Retinal pigment epithelial cell (primary cell): ENCODE measurements at regions not wholly inside any gene's neighbourhood (a gene's known extent, or its start where the extent isn't known, plus 50 kb on each side); places are given as distances from the start of the nearest gene placed in this dataset.

Experiments used
- DNase-seq: peaks from one replicate; pipeline ENCODE4 v3.0.0-alpha.2; 2010; ENCODE audit warnings: low read depth
- H3K4me3 ChIP-seq: 2 replicates; pipeline ENCODE4 v1.5.1; 2011; ENCODE audit warnings: mild to moderate bottlenecking, low read length, control low read depth, moderate library complexity
- TF ChIP-seq, protein P1 (sequence below): conservative IDR thresholded peaks from 2 replicates; pipeline ENCODE4 v1.5.1; 2011; ENCODE audit warnings: low read depth, low read length, control low read depth, inconsistent platforms

DNA sequence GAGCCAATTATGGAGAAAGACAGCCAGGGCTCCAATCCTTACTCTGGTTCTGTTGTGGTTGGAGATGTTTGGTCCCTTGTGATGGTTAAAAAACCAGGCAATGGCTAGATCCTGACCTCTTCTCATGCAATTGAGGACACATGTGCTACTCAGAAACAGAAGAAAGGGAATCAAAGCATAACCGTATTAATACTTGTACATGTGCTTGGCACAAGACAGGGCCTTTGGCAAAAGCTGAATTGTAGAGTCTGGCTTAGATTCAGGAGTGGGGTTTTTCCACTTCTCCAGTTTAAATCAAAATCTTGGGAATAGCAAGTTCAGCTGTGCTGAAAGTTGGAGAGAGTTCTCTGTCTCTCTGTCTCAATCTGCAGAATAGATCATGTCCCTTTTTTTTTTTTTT is 80.1 kb upstream of the E2F8 start:
- no peak overlapping the region for H3K4me3 ChIP-seq
- TF ChIP-seq, protein P1, sequence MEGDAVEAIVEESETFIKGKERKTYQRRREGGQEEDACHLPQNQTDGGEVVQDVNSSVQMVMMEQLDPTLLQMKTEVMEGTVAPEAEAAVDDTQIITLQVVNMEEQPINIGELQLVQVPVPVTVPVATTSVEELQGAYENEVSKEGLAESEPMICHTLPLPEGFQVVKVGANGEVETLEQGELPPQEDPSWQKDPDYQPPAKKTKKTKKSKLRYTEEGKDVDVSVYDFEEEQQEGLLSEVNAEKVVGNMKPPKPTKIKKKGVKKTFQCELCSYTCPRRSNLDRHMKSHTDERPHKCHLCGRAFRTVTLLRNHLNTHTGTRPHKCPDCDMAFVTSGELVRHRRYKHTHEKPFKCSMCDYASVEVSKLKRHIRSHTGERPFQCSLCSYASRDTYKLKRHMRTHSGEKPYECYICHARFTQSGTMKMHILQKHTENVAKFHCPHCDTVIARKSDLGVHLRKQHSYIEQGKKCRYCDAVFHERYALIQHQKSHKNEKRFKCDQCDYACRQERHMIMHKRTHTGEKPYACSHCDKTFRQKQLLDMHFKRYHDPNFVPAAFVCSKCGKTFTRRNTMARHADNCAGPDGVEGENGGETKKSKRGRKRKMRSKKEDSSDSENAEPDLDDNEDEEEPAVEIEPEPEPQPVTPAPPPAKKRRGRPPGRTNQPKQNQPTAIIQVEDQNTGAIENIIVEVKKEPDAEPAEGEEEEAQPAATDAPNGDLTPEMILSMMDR: no peak
- no peak for DNase-seq

DNA sequence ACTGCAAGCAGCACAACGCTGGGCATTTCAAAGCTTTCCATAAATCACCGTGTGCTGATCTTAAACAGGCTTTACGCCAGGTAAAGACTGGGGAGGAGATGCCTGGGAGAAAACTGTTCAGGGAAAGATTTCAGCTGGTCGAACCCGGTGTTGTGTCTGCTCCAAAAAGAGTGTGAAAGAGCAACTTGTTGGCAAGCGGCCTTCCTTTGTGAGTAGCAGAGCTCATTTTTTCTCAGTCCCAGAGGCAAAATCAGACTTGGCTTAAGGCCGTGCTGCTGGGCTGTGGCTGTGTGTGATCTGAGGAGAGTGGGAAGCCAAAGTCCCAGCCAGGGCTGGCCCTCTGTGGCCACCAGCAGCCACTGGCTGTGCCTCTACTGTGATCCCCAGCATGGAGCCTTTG is 75.7 kb upstream of the E2F8 start:
- no peak for DNase-seq
- H3K4me3 ChIP-seq: no peak overlapping the region
- TF ChIP-seq, protein P1: no peak

DNA sequence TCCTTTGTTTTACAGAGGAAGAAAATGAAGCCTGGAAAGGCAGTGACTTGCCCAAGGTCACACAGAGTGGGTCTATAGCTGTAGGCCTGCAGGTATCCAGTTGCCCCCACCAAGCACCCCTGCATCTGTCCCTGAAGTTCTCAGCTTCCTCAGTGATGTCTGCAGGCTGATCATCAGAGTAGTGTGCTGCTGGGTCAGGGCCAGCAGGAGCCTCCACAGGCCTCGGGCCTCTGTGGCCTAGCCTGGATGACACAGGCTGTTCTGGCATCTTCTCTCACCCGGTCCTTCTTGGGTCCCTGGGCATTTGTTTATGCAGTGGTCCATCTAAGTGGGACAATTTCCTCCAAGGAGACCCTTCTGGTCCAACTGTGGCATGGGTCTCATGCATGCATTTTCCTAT is 74.8 kb upstream of the E2F8 start:
- H3K4me3 ChIP-seq: no peak overlapping the region
- TF ChIP-seq, protein P1: no peak
- no peak for DNase-seq

DNA sequence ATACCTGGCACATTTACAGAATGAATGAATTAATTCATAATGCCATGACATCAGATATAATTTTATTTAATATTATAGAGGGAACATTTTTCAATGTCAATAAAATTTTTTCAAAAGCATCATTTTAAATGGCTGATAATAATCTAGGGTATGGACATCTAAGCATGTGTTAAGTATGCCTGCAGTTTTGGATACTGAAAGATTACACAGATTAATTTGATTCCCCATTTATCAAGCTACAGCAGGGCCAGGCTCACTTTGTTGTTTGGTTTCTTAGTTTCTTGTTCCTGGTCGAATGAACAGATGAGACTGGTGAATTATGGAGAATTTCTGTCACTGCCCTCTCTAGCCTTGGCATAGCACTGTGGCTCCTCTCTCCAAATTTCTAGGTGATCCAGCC is 72.4 kb upstream of the E2F8 start:
- no peak overlapping the region for H3K4me3 ChIP-seq
- TF ChIP-seq, protein P1: no peak
- DNase-seq: no peak

DNA sequence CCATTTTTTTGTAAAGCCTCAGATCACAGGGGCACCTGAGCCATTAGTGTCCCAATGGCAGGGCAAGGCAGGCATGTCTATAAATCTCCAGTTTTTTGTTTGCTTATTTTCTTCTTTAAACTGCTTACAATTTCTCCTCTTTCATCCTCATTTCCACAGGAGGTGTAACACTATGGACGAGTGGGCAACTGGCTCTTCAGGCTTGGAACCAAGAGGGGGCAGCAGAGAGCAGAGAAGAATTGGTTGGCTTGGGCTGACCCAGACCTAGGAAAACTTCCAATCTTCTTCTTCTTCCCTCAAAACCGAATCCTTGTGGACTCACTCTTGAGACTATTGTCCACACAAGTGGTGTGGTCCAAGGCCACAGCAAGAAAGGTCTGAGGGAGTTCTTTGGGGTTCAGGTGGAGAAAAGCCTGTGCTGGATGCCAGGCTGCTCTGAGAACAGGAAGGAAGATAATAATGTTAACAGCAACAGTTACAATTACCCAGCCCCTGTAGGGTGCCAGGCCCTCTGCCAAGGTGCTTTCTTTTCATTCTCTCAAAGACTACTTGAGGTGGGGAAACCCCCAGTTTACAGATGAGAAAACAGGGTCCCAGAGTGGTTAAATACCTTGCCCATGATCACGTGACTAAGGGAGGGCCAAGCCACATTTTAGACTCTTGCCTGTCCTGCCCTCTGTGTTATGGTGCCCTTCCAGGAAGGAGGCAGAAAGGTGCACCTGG is 70.7 kb upstream of the E2F8 start:
- no peak overlapping the region for H3K4me3 ChIP-seq
- no peak for DNase-seq
- TF ChIP-seq, protein P1: peak; percentile 98

DNA sequence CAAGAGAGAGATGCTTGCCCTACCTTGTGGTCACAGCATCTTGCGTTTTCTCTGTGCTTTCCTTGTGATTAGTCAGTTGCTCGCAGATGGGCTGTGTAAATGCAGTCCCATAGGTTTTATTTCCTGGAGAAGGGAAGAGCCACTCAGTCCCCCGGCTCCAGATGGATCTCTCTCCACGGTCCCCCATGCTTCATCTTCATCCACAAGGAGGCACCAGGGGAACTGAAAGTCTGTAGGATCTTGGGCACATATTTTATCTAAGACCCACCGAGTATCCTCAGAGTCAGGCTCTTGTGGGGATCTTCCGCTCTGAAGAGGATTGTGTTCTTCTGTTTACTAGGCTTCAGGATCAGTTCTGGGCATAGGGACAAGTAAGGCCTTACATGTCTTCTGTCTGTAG is 66.8 kb upstream of the E2F8 start:
- TF ChIP-seq, protein P1: no peak
- DNase-seq: no peak
- H3K4me3 ChIP-seq: no peak overlapping the region

DNA sequence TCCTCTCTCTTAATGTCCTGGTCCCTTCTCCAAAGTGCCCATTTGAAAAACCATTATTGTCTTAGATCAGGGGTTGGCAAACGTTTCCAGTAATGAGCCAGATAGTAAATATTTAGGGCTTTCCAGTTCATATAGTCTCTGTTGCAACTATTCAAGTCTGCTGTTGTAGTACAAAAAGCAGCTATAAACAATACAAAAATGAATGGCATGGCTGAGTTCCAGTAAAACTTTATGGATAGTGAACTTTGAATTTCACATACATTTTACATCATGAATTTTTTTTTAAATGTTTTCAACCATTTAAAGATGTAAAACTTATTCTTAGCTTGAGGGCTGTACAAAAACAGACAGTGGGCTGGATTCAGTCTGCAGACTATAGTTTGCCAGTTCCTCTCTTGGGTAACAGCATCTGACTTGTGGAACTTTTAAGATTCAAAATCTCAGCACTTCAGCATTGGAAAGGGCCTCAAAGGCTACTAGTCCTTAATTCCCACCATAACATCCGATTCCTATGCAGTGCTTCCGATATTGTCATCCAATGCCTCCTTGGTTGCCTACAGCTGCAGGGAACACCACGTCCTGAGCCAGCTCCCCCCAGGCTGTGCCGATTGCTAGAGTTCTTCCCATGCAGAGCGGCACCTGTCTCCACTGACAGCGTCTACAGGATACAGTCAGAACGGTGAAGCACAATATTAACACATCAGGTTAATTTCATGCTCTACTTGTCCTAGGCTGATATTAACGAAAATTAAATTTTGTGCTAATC is 65.6 kb upstream of the E2F8 start:
- H3K4me3 ChIP-seq: no peak overlapping the region
- TF ChIP-seq, protein P1: no peak
- DNase-seq: no peak
